DOHH2 (cell line): ENCODE measurements at regions not wholly inside any gene's neighbourhood (a gene's known extent, or its start where the extent isn't known, plus 50 kb on each side); places are given as distances from the start of the nearest gene placed in this dataset.

Experiments
- H3F3A ChIP-seq: fragments of 200-600 bp; sonication (generic), shearing (Covaris generic); 2 replicates; pipeline ENCODE4 v1.6.0; 2016; ENCODE audit warnings: antibody characterized with exemption, mild to moderate bottlenecking; ENCODE audit not compliant: control insufficient read depth, insufficient read depth
- H3K27ac ChIP-seq: fragments of 200-600 bp; sonication (generic); 2 replicates; pipeline ENCODE4 v1.5.1; 2014; ENCODE audit warnings: low read depth, mild to moderate bottlenecking, low read length, moderate library complexity
- H3K27me3 ChIP-seq: fragments of 200-600 bp; sonication (generic); 2 replicates; pipeline ENCODE4 v1.6.1; 2014; ENCODE audit warnings: mild to moderate bottlenecking, low read length, mixed read lengths; ENCODE audit not compliant: control insufficient read depth
- H3K36me3 ChIP-seq: fragments of 200-600 bp; sonication (generic); 2 replicates; pipeline ENCODE4 v1.6.1; 2014; ENCODE audit warnings: mild to moderate bottlenecking, low read length, moderate library complexity, mixed read lengths; ENCODE audit not compliant: control insufficient read depth
- H3K4me1 ChIP-seq: fragments of 200-600 bp; sonication (generic); 2 replicates; pipeline ENCODE4 v1.6.1; 2014; ENCODE audit warnings: mild to moderate bottlenecking, low read length, mixed read lengths; ENCODE audit not compliant: control insufficient read depth
- H3K4me2 ChIP-seq: fragments of 200-600 bp; sonication (generic); 2 replicates; pipeline ENCODE4 v1.6.0; 2014; ENCODE audit warnings: mild to moderate bottlenecking, low read length, moderate library complexity
- H3K4me3 ChIP-seq: fragments of 200-600 bp; sonication (generic); 2 replicates; pipeline ENCODE4 v1.5.1; 2014; ENCODE audit warnings: mild to moderate bottlenecking, low read length, mixed read lengths
- H3K79me2 ChIP-seq: fragments of 200-600 bp; sonication (generic); 2 replicates; pipeline ENCODE4 v1.6.1; 2014; ENCODE audit warnings: mild to moderate bottlenecking, low read length, mixed read lengths; ENCODE audit not compliant: control insufficient read depth
- H3K9me2 ChIP-seq: fragments of 200-600 bp; sonication (generic); replicated peaks from 2 replicates; pipeline ENCODE4 v1.6.1; 2014; ENCODE audit warnings: mild to moderate bottlenecking, low read length, mixed read lengths; ENCODE audit not compliant: control insufficient read depth
- H3K9me3 ChIP-seq: fragments of 200-600 bp; sonication (generic); 2 replicates; pipeline ENCODE4 v1.6.1; 2014; ENCODE audit warnings: antibody characterized with exemption, low read length, mixed read lengths; ENCODE audit not compliant: control insufficient read depth, insufficient read depth
- H4K20me1 ChIP-seq: fragments of 200-600 bp; sonication (generic); 2 replicates; pipeline ENCODE4 v1.6.0; 2014; ENCODE audit warnings: low read depth, mild to moderate bottlenecking, antibody characterized with exemption, low read length, moderate library complexity; ENCODE audit not compliant: control insufficient read depth, insufficient read depth
- EZH2phosphoT487 ChIP-seq: fragments of 200-600 bp; sonication (generic); IDR thresholded peaks from 2 replicates; pipeline ENCODE4 v1.6.1; 2017; ENCODE audit warnings: borderline replicate concordance, mild to moderate bottlenecking, antibody characterized with exemption, low read length, moderate library complexity, mixed read lengths
- TF ChIP-seq, protein P1 (sequence below): fragments of 200-600 bp; sonication (generic); IDR thresholded peaks from one replicate; pipeline ENCODE4 v1.5.1; 2014; ENCODE audit warnings: antibody characterized with exemption, mild to moderate bottlenecking, low read depth, low read length; ENCODE audit not compliant: poor library complexity, severe bottlenecking

- no peak overlapping the region for H3K4me2 ChIP-seq
Observed at GRCh38 chr5:74432721-74433120, 207.8 kb downstream of the ENC1 start.

GRCh38 chr5:74432216-74432615 lies 208.3 kb downstream of the ENC1 start:
- H3K4me1 ChIP-seq, result no peaks in the 10 kb centered on the region
- no peaks in the 10 kb centered on the region for H3K27me3 ChIP-seq
- no peaks in the 10 kb centered on the region for H3K9me2 ChIP-seq
- H4K20me1 ChIP-seq, result no peaks in the 10 kb centered on the region
- no peak overlapping the region for H3K4me3 ChIP-seq
- no peaks in the 10 kb centered on the region for H3F3A ChIP-seq
- H3K79me2 ChIP-seq, result no peaks in the 10 kb centered on the region
- H3K4me2 ChIP-seq, result no peak overlapping the region
- no peak for TF ChIP-seq EZH2phosphoT487
- TF ChIP-seq, protein P1, sequence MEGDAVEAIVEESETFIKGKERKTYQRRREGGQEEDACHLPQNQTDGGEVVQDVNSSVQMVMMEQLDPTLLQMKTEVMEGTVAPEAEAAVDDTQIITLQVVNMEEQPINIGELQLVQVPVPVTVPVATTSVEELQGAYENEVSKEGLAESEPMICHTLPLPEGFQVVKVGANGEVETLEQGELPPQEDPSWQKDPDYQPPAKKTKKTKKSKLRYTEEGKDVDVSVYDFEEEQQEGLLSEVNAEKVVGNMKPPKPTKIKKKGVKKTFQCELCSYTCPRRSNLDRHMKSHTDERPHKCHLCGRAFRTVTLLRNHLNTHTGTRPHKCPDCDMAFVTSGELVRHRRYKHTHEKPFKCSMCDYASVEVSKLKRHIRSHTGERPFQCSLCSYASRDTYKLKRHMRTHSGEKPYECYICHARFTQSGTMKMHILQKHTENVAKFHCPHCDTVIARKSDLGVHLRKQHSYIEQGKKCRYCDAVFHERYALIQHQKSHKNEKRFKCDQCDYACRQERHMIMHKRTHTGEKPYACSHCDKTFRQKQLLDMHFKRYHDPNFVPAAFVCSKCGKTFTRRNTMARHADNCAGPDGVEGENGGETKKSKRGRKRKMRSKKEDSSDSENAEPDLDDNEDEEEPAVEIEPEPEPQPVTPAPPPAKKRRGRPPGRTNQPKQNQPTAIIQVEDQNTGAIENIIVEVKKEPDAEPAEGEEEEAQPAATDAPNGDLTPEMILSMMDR, result no peak
- peaks cover 7% of the 10 kb centered on the region; the same call in 1 of the 2 replicates for H3K9me3 ChIP-seq
- no peaks in the 10 kb centered on the region for H3K36me3 ChIP-seq
- no peak overlapping the region for H3K27ac ChIP-seq

More at GRCh38 chr5:74432721-74433120, 207.8 kb downstream of the ENC1 start:
- H3K9me3 ChIP-seq, result peaks cover 7% of the 10 kb centered on the region; the same call in 1 of the 2 replicates
- H4K20me1 ChIP-seq, result no peaks in the 10 kb centered on the region
- TF ChIP-seq, protein P1, result no peak
- TF ChIP-seq EZH2phosphoT487, result no peak
- H3K9me2 ChIP-seq, result no peaks in the 10 kb centered on the region
- H3K27me3 ChIP-seq, result no peaks in the 10 kb centered on the region
- no peaks in the 10 kb centered on the region for H3K36me3 ChIP-seq
- H3K27ac ChIP-seq, result no peak overlapping the region
- no peaks in the 10 kb centered on the region for H3F3A ChIP-seq
- H3K4me1 ChIP-seq, result no peaks in the 10 kb centered on the region
- no peaks in the 10 kb centered on the region for H3K79me2 ChIP-seq
- H3K4me3 ChIP-seq, result no peak overlapping the region

DNA sequence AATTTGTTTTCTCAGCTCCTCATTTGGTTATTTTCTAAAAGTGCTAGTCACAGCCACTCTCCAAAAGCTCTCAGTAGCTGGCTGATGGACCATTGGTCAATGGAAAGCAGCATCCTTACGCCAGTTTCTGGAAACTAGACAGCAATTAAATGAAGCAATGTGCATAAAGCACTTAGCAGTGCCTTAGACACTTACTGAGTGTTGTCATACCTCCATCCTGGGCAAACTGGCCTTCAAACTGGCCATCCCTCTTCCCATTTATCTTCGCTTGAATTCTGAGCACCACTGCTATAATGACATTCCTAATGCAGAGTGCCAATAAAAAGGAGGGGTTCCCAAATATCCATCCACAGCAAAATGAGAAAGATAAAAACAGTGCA lies 209.2 kb downstream of the ENC1 start:
- H4K20me1 ChIP-seq, result no peaks in the 10 kb centered on the region
- no peak overlapping the region for H3K4me2 ChIP-seq
- H3K36me3 ChIP-seq, result no peaks in the 10 kb centered on the region
- TF ChIP-seq, protein P1, result no peak
- no peak for TF ChIP-seq EZH2phosphoT487
- no peak overlapping the region for H3K27ac ChIP-seq
- H3K79me2 ChIP-seq, result no peaks in the 10 kb centered on the region
- H3K4me1 ChIP-seq, result no peaks in the 10 kb centered on the region
- H3K4me3 ChIP-seq, result no peak overlapping the region
- no peaks in the 10 kb centered on the region for H3K9me2 ChIP-seq
- no peaks in the 10 kb centered on the region for H3F3A ChIP-seq
- H3K9me3 ChIP-seq, result peaks cover 7% of the 10 kb centered on the region; the same call in 1 of the 2 replicates
- H3K27me3 ChIP-seq, result no peaks in the 10 kb centered on the region
